ENCODE measurements at regions not wholly inside any gene's neighbourhood (a gene's known extent, or its start where the extent isn't known, plus 50 kb on each side); places are given as distances from the start of the nearest gene placed in this dataset.

GRCh38 chr6:49027644-49028043 is 435.4 kb downstream of the MMUT start:
- Histone ChIP-seq H4K91ac (ENCODE audit: low read length) (no peak overlapping the region), H2BK120ac (ENCODE audit: low read depth, low read length) (no peak overlapping the region), H2BK12ac (ENCODE audit: low read length in 2 of 2) (no peak overlapping the region), H3K27ac (ENCODE audit: low read length, poor library complexity, severe bottlenecking) (no peak overlapping the region), H3K4me2 (ENCODE audit: low read length, poor library complexity, severe bottlenecking) (no peak overlapping the region), H2BK15ac (ENCODE audit: low read depth, poor library complexity, severe bottlenecking) (no peak overlapping the region), H4K8ac (ENCODE audit: low read length) (no peak overlapping the region), H2BK5ac (ENCODE audit: low read depth, low read length, poor library complexity, severe bottlenecking) (no peak overlapping the region), H3K23ac (ENCODE audit: low read length in 2 of 2) (no peak overlapping the region), H3K4me3 (ENCODE audit: insufficient read depth in 1 of 2, low read depth in 1 of 2, low read length in 2 of 2) (no peak overlapping the region), H3K14ac (ENCODE audit: low read length in 2 of 2) (no peak overlapping the region), H3K36me3 (ENCODE audit: control insufficient read depth in 1 of 2, insufficient read depth in 2 of 2, low read depth in 1 of 2, low read length in 2 of 2) (no peaks in the 10 kb centered on the region), H3K18ac (ENCODE audit: low read depth in 1 of 2, low read length in 2 of 2) (no peak overlapping the region), H3K4ac (ENCODE audit: low read depth in 1 of 2, low read length in 2 of 2) (no peak overlapping the region), H2AK5ac (ENCODE audit: low read length, severe bottlenecking) (no peak overlapping the region), H2AFZ (ENCODE audit: low read depth, low read length) (no peak overlapping the region), H3K4me1 (ENCODE audit: control insufficient read depth, insufficient read depth, low read depth, low read length) (no peaks in the 10 kb centered on the region), H3K27me3 (ENCODE audit: control insufficient read depth in 1 of 2, insufficient read depth in 1 of 2, low read length in 2 of 2) (no peaks in the 10 kb centered on the region), H3K79me1 (replicated peaks; ENCODE audit: low read length, poor library complexity, severe bottlenecking) (no peaks in the 10 kb centered on the region), H3K9ac (ENCODE audit: low read length) (no peak overlapping the region), H3K9me3 (ENCODE audit: control insufficient read depth, low read length) (peaks cover 5% of the 10 kb centered on the region)
- WGBS = 86% methylated on average over 1 of the region's 2 CpGs
- DNase-seq = no peak

GRCh38 chr6:49025273-49026240 is 437.5 kb downstream of the MMUT start:
- Histone ChIP-seq H2AK5ac (ENCODE audit: low read length, severe bottlenecking) (no peak overlapping the region), H3K18ac (ENCODE audit: low read depth in 1 of 2, low read length in 2 of 2) (no peak overlapping the region), H3K79me1 (replicated peaks; ENCODE audit: low read length, poor library complexity, severe bottlenecking) (no peaks in the 10 kb centered on the region), H3K4ac (ENCODE audit: low read depth in 1 of 2, low read length in 2 of 2) (no peak overlapping the region), H4K91ac (ENCODE audit: low read length) (no peak overlapping the region), H3K27me3 (ENCODE audit: control insufficient read depth in 1 of 2, insufficient read depth in 1 of 2, low read length in 2 of 2) (no peaks in the 10 kb centered on the region), H3K14ac (ENCODE audit: low read length in 2 of 2) (no peak overlapping the region), H3K36me3 (ENCODE audit: control insufficient read depth in 1 of 2, insufficient read depth in 2 of 2, low read depth in 1 of 2, low read length in 2 of 2) (no peaks in the 10 kb centered on the region), H3K4me1 (ENCODE audit: control insufficient read depth, insufficient read depth, low read depth, low read length) (no peaks in the 10 kb centered on the region), H2BK12ac (ENCODE audit: low read length in 2 of 2) (no peak overlapping the region), H2BK120ac (ENCODE audit: low read depth, low read length) (no peak overlapping the region), H2BK15ac (ENCODE audit: low read depth, poor library complexity, severe bottlenecking) (no peak overlapping the region), H3K4me2 (ENCODE audit: low read length, poor library complexity, severe bottlenecking) (no peak overlapping the region), H4K8ac (ENCODE audit: low read length) (no peak overlapping the region), H3K27ac (ENCODE audit: low read length, poor library complexity, severe bottlenecking) (no peak overlapping the region), H3K9ac (ENCODE audit: low read length) (no peak overlapping the region), H2AFZ (ENCODE audit: low read depth, low read length) (no peak overlapping the region), H2BK5ac (ENCODE audit: low read depth, low read length, poor library complexity, severe bottlenecking) (no peak overlapping the region), H3K9me3 (ENCODE audit: control insufficient read depth, low read length) (peaks cover 12% of the 10 kb centered on the region), H3K23ac (ENCODE audit: low read length in 2 of 2) (no peak overlapping the region), H3K4me3 (ENCODE audit: insufficient read depth in 1 of 2, low read depth in 1 of 2, low read length in 2 of 2) (no peak overlapping the region)
- DNase-seq = no peak
- WGBS = 67% methylated on average over 2 of the region's 2 CpGs

- no peak overlapping the region for H2BK12ac ChIP-seq (ENCODE audit: low read length in 2 of 2)
- no peak overlapping the region for H3K9ac ChIP-seq (ENCODE audit: low read length)
- no peaks in the 10 kb centered on the region for H3K4me1 ChIP-seq (ENCODE audit: control insufficient read depth, insufficient read depth, low read depth, low read length)
- H3K4me2 ChIP-seq (ENCODE audit: low read length, poor library complexity, severe bottlenecking) = no peak overlapping the region
- no peak overlapping the region for H2AFZ ChIP-seq (ENCODE audit: low read depth, low read length)
- no peak overlapping the region for H3K14ac ChIP-seq (ENCODE audit: low read length in 2 of 2)
- H3K36me3 ChIP-seq (ENCODE audit: control insufficient read depth in 1 of 2, insufficient read depth in 2 of 2, low read depth in 1 of 2, low read length in 2 of 2) = no peaks in the 10 kb centered on the region
- H3K27ac ChIP-seq (ENCODE audit: low read length, poor library complexity, severe bottlenecking) = no peak overlapping the region
- H2BK5ac ChIP-seq (ENCODE audit: low read depth, low read length, poor library complexity, severe bottlenecking) = no peak overlapping the region
- no peak overlapping the region for H3K4ac ChIP-seq (ENCODE audit: low read depth in 1 of 2, low read length in 2 of 2)
- H3K27me3 ChIP-seq (ENCODE audit: control insufficient read depth in 1 of 2, insufficient read depth in 1 of 2, low read length in 2 of 2) = no peaks in the 10 kb centered on the region
- H2BK120ac ChIP-seq (ENCODE audit: low read depth, low read length) = no peak overlapping the region
- no peak overlapping the region for H4K91ac ChIP-seq (ENCODE audit: low read length)
- H3K9me3 ChIP-seq (ENCODE audit: control insufficient read depth, low read length) = peaks cover 3% of the 10 kb centered on the region
- WGBS = 75% methylated on average over 1 of the region's 2 CpGs
- no peak overlapping the region for H4K8ac ChIP-seq (ENCODE audit: low read length)
- no peak overlapping the region for H3K23ac ChIP-seq (ENCODE audit: low read length in 2 of 2)
- H3K18ac ChIP-seq (ENCODE audit: low read depth in 1 of 2, low read length in 2 of 2) = no peak overlapping the region
- no peak for DNase-seq
- H2BK15ac ChIP-seq (ENCODE audit: low read depth, poor library complexity, severe bottlenecking) = no peak overlapping the region
- H3K4me3 ChIP-seq (ENCODE audit: insufficient read depth in 1 of 2, low read depth in 1 of 2, low read length in 2 of 2) = no peak overlapping the region
- no peaks in the 10 kb centered on the region for H3K79me1 ChIP-seq (replicated peaks; ENCODE audit: low read length, poor library complexity, severe bottlenecking)
- no peak overlapping the region for H2AK5ac ChIP-seq (ENCODE audit: low read length, severe bottlenecking)
Measured at GRCh38 chr6:49004801-49005200, 458.3 kb downstream of the MMUT start.

- Histone ChIP-seq H2BK120ac (ENCODE audit: low read depth, low read length) (no peak overlapping the region), H2AFZ (ENCODE audit: low read depth, low read length) (no peak overlapping the region), H2BK12ac (ENCODE audit: low read length in 2 of 2) (no peak overlapping the region), H3K14ac (ENCODE audit: low read length in 2 of 2) (no peak overlapping the region), H2BK15ac (ENCODE audit: low read depth, poor library complexity, severe bottlenecking) (no peak overlapping the region), H3K9ac (ENCODE audit: low read length) (no peak overlapping the region), H3K79me1 (replicated peaks; ENCODE audit: low read length, poor library complexity, severe bottlenecking) (no peaks in the 10 kb centered on the region), H3K4me2 (ENCODE audit: low read length, poor library complexity, severe bottlenecking) (no peak overlapping the region), H3K4me3 (ENCODE audit: insufficient read depth in 1 of 2, low read depth in 1 of 2, low read length in 2 of 2) (no peak overlapping the region), H3K27me3 (ENCODE audit: control insufficient read depth in 1 of 2, insufficient read depth in 1 of 2, low read length in 2 of 2) (no peaks in the 10 kb centered on the region), H3K4ac (ENCODE audit: low read depth in 1 of 2, low read length in 2 of 2) (no peak overlapping the region), H3K9me3 (ENCODE audit: control insufficient read depth, low read length) (no peaks in the 10 kb centered on the region), H4K91ac (ENCODE audit: low read length) (no peak overlapping the region), H3K18ac (ENCODE audit: low read depth in 1 of 2, low read length in 2 of 2) (no peak overlapping the region), H2BK5ac (ENCODE audit: low read depth, low read length, poor library complexity, severe bottlenecking) (no peak overlapping the region), H3K4me1 (ENCODE audit: control insufficient read depth, insufficient read depth, low read depth, low read length) (no peaks in the 10 kb centered on the region), H2AK5ac (ENCODE audit: low read length, severe bottlenecking) (no peak overlapping the region), H3K27ac (ENCODE audit: low read length, poor library complexity, severe bottlenecking) (no peak overlapping the region), H4K8ac (ENCODE audit: low read length) (no peak overlapping the region), H3K36me3 (ENCODE audit: control insufficient read depth in 1 of 2, insufficient read depth in 2 of 2, low read depth in 1 of 2, low read length in 2 of 2) (no peaks in the 10 kb centered on the region), H3K23ac (ENCODE audit: low read length in 2 of 2) (no peak overlapping the region)
- 98% methylated on average over 2 of the region's 3 CpGs for WGBS
- no peak for DNase-seq
Measured at GRCh38 chr6:49003348-49003747, 459.7 kb downstream of the MMUT start.
